ENCODE measurements at regions not wholly inside any gene's neighbourhood (a gene's known extent, or its start where the extent isn't known, plus 50 kb on each side); places are given as distances from the start of the nearest gene placed in this dataset.
"Not testable (repeated sequence)": the region's sequence is repeated elsewhere in the genome, so short reads cannot be mapped to it uniquely, and the experiment has no call there.

- no peak for DNase-seq
These were observed 195.4 kb upstream of the MSX2 start for GRCh38 chr5:174528821-174529544.

GRCh38 chr5:174529925-174530681, 194.3 kb upstream of the MSX2 start:
- DNase-seq, result no peak

DNA sequence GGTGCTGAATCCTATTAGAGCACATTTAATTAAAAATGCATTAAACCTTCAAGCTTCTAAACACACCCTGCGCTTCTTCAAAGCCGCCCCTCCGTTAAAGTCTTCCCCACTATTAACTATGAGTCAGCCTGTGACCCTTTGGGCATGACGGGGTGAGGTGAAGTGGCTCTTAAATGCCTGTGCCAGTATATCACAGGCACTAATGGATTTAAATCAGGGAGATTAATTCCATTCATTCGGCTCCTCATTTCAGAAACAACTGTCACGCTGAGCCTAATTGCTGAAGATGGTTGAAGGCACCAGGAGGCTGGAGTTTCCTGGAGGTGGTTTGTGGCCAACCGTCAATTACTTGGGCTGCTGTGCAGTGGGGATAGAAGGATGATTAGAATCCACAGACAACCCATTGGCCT, 192.6 kb upstream of the MSX2 start:
- no peak for DNase-seq

DNA sequence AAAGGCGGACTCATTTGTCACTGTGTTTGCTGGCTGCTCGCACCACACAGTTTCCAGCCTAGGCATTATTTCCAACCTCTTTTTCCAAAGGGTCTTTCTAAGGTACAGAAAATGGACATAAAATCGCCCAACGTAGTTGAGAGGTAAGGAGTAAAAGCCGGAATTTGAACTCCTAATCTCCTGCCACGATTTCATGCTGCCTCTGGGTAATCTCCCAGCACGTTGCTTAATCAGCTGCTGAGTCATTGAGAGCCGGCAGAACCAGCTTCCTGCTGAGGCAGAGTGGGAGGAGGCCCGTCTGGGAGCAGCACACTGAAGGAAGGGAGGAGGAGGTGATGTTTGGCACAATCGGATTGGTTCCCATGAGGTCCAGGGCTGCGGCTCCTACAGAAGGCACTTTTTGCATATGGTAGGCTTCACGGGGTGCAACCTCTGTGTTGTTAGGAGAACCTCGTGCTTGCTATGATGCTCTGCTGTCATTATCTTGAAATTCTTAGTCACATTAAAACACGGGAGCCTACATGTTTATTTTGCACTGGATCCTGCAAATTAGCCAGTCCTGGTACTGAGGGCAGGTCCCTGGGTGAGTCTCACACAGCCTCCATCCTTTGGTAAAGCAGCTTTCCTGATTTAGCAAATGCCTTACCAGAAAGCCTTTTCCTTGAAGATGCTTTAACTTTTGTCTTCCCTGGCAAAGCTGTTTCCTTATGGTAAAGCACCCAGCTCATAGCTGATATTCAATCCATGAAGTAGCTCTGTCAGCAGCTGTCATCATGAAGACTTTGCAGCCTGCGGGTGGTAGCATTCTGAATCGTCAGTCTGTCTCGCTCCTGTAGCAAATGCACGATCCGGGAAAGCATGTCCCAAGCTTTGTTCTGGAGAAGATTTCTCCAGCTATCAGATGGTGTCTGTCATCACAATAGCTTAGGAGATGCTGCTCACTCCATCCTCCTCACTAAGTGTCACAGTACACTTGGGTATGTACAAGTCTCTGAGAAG, 191.6 kb upstream of the MSX2 start:
- peak; percentile 71 for DNase-seq

DNA sequence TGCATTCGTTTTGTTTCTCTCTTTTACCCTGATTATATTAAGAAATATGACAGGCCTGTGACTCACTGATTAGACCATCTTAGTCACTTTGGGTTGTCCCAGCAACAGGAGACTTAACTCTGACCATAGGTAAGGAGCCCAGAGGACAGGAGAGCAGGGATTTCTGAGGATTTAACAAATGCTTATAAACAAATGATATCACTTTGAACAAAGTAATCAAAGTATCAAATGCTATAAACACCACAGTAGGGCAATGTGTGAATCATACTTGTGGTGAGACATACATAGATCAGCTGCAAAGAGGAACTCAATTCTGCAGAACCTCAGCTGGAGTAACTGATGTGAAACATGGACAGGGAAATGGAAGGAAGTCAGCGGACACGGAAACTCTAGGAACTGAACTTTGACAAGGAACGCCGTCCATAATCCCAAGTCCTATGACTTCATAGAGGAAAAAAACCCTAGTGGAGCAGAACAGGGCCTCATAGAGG, 190.6 kb upstream of the MSX2 start:
- DNase-seq, result no peak

- DNase-seq, result no peak
These were observed 188.7 kb upstream of the MSX2 start for GRCh38 chr5:174535669-174536068.

- DNase-seq, result not testable (repeated sequence)
These were observed 184.6 kb upstream of the MSX2 start for GRCh38 chr5:174539823-174540222.

DNA sequence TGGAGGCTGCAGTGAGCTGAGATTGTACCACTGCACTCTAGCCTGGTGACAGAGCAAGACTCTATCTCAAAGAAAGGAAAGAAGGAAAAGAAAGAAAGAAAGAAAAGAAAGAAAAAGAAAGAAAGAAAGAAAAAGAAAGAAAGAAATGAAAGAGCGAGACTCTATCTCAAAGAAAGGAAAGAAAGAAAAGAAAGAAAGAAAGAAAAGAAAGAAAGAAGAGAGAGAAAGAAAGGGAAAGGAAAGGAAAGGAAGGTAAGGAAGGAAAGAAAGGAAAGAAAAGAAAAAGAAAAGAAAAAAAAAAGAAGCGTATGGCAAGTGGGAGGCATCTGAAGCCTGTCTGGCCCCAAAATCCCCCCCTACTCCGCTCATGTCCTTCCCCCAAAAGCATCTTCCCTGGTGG, 182.3 kb upstream of the MSX2 start:
- no peak for DNase-seq

DNA sequence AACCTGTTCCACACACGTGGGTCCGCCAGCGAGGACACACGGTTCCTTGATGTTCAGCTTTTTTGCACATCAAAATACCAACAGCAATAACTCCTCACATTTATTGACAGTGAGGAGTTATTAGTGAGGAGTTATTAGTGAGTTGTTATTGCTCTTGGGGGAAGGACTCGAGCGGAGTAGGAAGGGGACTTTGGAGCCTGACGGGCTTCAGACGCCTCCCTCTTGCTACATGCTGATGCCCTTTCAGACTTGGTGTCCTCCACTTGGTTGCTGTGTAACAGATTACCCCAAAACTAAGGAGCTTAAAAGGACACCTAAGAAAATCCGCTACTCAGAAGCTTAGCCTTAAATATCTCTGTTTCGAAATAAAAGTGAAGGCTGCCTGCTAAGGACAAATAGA, 181.9 kb upstream of the MSX2 start:
- no peak for DNase-seq

DNA sequence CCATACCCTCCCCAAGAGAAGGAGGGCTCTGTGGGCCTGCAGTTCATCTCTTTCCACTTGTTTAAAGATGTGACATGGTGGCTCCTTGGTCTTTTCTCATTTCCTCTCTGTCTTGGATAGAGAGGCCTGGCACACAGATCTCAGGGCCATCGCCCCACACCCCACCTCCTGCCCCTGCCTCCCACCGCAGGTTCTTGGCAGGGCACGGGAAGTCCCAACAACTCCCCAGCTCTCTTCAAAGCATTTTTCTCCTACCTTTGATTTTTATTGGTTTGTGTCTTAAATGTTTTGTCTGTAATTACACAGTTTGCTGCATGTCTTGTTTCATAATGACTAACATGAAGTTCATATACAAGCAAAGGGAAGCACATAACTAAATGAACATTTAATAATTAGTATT, 178.5 kb upstream of the MSX2 start:
- DNase-seq, result no peak

DNA sequence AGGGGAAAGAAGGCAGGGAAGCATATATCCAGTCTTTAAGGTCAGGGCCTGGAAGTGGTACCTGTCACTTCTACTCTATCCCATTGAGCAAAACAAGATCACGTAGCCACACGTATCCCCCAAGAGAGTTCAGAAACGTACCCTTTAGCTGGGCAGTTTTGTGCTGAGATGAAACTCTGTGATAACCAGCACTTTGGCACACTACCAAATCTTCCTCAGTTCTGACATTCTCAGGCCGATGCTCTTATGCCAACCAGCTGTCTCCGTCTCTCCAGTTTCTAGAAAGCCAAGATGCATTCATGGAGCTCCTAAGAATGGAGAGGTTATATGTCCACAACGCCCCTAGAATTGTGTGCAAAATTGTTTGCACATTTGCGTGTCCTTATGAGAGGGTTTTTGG, 176.6 kb upstream of the MSX2 start:
- DNase-seq, result no peak

DNA sequence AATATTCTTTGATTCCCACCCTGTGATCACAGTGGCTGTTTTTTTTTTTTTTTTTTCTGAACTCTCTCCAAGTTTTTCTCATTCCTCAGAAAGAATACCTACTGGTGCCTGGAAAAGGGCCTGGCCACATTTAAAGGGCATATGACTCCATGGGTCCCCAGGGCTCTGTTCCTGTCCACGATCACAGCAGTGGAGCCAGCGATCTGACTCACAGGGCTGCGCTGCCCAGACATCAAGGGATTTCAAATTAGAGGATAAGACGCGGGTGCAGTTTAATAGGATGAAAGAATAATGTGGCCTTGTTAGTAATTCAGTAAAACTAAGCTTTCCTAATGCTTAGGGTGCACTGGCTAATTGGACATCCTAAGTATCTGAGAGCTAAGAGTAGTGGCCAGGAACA, 175.1 kb upstream of the MSX2 start:
- no peak for DNase-seq

DNA sequence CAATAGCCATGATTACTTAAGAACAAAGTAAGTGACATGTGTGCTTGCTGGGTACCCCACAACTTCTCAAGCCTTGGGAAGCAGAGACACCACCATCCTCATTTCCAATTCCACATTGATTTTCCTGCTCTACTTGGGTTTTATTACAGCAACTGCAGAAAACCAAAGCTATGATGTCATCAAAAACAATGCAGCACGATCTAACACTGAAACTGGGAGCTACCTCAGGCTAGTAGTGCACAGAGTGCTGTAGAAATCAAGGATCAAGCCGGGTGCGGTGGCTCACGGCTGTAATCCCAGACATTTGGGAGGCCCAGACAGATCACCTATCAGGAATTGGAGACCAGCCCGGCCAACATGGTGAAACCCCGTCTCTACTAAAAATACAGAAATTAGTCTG, 174.4 kb upstream of the MSX2 start:
- no peak for DNase-seq

- no peak for DNase-seq
These were observed 172.0 kb upstream of the MSX2 start for GRCh38 chr5:174552428-174552827.

DNA sequence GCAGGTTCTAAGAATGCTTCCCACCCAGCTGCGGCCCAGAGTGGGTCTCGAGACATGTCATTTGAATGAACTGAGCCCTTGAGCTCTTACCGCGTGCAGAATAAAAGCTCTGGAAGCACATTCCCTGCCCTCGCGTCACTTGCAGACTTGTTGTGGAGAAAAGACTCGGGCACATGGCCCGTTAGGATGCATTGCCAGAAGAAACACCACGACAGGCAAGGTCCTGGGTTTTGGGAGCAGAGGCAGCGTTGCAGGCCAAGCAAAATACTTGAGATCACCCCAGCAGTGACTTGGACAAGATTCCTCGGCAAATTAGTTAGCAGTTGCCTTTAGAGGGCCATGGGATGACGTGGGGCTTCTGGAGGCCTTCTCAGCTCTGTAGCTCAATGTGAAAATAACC, 170.8 kb upstream of the MSX2 start:
- no peak for DNase-seq

DNA sequence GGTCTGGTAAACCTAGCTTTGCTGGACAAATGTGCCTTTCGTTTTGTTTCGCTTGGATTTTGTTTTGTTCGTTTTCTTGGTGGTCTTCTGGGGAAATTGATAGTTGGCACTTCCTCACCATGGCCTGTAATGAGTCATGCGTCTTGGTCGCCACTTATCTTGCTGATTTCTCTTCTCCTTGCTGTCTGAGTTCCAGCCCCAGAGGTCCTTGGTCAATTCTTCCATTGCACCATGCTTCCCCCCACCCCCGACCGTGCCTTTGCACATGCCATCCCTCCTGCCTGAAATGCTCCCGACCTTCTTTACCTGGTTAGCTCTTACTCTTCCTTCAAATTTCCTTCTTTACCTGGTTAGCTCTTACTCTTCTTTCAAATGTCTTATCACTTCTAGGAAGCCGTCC, 168.7 kb upstream of the MSX2 start:
- DNase-seq, result no peak

GRCh38 chr5:174556756-174557155, 167.6 kb upstream of the MSX2 start:
- no peak for DNase-seq

GRCh38 chr5:174558190-174558589, 166.2 kb upstream of the MSX2 start:
- no peak for DNase-seq

- DNase-seq, result no peak
These were observed 165.2 kb upstream of the MSX2 start for GRCh38 chr5:174559141-174559540.

GRCh38 chr5:174559566-174560090, 164.8 kb upstream of the MSX2 start:
- DNase-seq, result no peak

DNA sequence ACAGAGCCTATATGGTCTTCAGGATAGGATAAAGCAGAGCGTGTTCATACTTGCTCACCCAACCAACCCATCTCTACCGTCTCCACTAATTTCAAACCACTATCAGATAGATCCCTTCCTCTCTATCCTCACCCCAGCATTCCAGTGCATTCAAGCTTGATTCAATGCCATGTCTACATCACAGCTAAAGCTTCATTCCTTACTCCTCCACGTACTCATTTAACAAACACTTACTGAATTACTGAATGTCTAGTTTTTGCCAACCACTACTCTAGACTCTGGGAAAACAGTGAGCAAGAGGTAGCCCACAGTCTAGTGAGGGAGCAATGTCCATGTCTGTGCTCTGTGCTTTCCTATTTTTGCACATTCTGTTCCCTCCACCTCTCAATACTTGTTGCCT, 163.5 kb upstream of the MSX2 start:
- DNase-seq, result no peak

- not testable (repeated sequence) for DNase-seq
These were observed 161.3 kb upstream of the MSX2 start for GRCh38 chr5:174563040-174563439.

DNA sequence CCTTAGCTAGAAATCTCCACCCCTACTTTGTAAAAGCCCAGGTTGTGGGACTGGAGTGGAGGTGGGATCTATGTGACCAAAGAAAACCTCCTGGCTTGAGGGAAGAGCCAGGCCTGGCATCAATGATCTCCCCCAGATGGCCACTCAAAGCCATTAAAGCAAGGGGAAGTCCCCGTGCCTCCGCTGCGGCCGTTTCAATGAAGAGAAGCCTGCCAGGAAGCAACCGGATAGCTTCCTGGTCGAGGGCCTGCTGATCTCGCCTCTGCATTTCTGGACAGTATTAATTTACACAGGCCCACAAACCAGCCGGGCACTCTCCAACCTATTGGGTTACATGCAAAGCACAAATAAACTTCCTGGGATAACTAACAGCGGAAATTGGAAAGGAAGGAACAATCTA, 160.5 kb upstream of the MSX2 start:
- no peak for DNase-seq

All from NCI-H510A (cell line).